Motor neuron (in vitro differentiated cells): ENCODE measurements at regions not wholly inside any gene's neighbourhood (a gene's known extent, or its start where the extent isn't known, plus 50 kb on each side); places are given as distances from the start of the nearest gene placed in this dataset.

Experiments used
- ATAC-seq, 8 experiments: fragments of 200-7000 bp; cut with Tn5 transposase; replicated peaks in 6 of 8; 2 replicates each; pipeline ENCODE4 v1.8.0; 2021; ENCODE audit warnings: mild to moderate bottlenecking in 8 of 8, moderate library complexity in 8 of 8
- H3K27ac ChIP-seq, 2 donors: fragments of 250-450 bp; sonication (Bioruptor Pico); 2 replicates each; pipeline ENCODE4 v1.9.0; 2021; ENCODE audit warnings: antibody characterized with exemption in 2 of 2, mild to moderate bottlenecking in 2 of 2, moderate library complexity in 1 of 2
- H3K4me1 ChIP-seq, 2 donors: fragments of 250-450 bp; sonication (Bioruptor Pico); replicated peaks in 1 of 2; 2 replicates each; pipeline ENCODE4 v1.6.1; 2021; ENCODE audit warnings: antibody characterized with exemption in 2 of 2, mild to moderate bottlenecking in 2 of 2, moderate library complexity in 1 of 2
- H3K4me3 ChIP-seq, 5 donors: fragments of 250-450 bp; sonication (Bioruptor Pico); 2 replicates each; pipeline ENCODE4 v1.9.0; 2021; ENCODE audit warnings: antibody characterized with exemption in 5 of 5, mild to moderate bottlenecking in 5 of 5, moderate library complexity in 4 of 5
- WGBS, 10 experiments: fragments of 450-650 bp; shearing (Covaris generic); methylation state at CpG; one replicate each; pipeline ENCODE4 v1.0.0; 2022; 5-methylcytosine and 5-hydroxymethylcytosine counted together
- in situ Hi-C, 9 experiments: fragments of 400-800 bp; cut with MboI; loops; one replicate each; pipeline ENCODE4 v1.15.0; 2021; ENCODE audit warnings: low sequenced_read_pairs in 9 of 9, low pct_unique_long_range_greater_than_20kb in 2 of 9; ENCODE audit not compliant: unreplicated experiment in 9 of 9

DNA sequence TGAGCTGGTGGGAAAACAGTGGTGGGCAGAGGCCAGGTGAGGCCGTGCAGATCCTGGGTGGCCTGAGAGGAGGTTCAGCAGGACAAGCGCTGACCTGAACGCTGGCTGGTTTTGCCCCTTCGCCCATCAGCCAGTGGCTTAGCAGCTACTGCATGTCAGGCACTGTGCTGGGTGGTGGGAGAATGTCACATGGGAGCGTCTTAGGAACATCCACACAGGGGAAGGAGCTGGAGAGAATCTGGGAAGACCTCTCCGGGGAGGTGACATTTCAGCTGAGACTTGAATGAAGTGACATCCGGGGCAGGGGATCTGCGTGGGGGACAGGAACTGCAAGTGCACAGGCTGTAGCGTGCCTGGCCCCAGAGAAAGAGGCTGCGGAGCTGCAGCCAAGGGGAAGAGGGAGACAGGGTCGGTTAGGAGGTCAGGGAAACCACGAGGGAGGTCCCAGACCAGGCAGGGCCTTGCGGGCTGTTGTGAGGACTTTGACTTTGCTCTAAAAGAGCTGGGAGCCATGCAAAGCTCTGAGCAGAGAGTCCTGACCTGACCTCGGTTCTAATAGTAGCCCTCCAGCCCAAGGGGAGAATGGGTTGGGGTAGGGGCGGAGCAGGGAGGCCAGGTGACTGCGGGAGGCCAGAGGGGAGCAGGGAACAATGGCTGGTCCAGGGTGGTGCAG is 156.8 kb upstream of the PTPN1 start:
- no peak for ATAC-seq
- WGBS, 10 experiments: 6 to 83% (median 71%) methylated on average over 1 to 8 of the region's 16 CpGs; no CpG with 5 or more reads in 2 of the 10 experiments
- Histone ChIP-seq H3K4me1 (peaks cover 0 to 5% of the 10 kb centered on the region in 2 donors), H3K27ac (no peak overlapping the region), H3K4me3 (no peak overlapping the region)
- in situ Hi-C loops: loop anchor here in 1 of 9 experiments (25.0 kb wide), 1 partner anchor 141 kb away; no protein-coding TSS in a partner anchor

GRCh38 chr20:50354721-50355589 is 155.2 kb upstream of the PTPN1 start:
- ATAC-seq: peak in 1 of 8 experiments; percentile 23
- WGBS, 10 experiments: 61 to 100% (median 85%) methylated on average over 2 to 8 of the region's 13 CpGs

GRCh38 chr20:50355590-50356524 is 154.3 kb upstream of the PTPN1 start:
- ATAC-seq: no peak
- WGBS, 10 experiments: 63 to 100% (median 98%) methylated on average over 1 to 8 of the region's 12 CpGs; no CpG with 5 or more reads in 1 of the 10 experiments
- H3K4me1 ChIP-seq: peaks cover 0 to 5% of the 10 kb centered on the region in 2 donors
- H3K27ac ChIP-seq: no peak overlapping the region
- H3K4me3 ChIP-seq: no peak overlapping the region
- in situ Hi-C loops: loop anchor here in 1 of 9 experiments (25.0 kb wide), 1 partner anchor 144 kb away; no protein-coding TSS in a partner anchor

More at GRCh38 chr20:50354721-50355589, 155.2 kb upstream of the PTPN1 start:
- in situ Hi-C loops: loop anchor here in 1 of 9 experiments (25.0 kb wide), 1 partner anchor 143 kb away; no protein-coding TSS in a partner anchor
- H3K4me3 ChIP-seq: no peak overlapping the region
- peaks cover 0 to 5% of the 10 kb centered on the region in 2 donors for H3K4me1 ChIP-seq
- H3K27ac ChIP-seq: no peak overlapping the region

GRCh38 chr20:50356525-50356885 is 153.7 kb upstream of the PTPN1 start:
- Histone ChIP-seq H3K4me1 (peaks cover 0 to 5% of the 10 kb centered on the region in 2 donors), H3K4me3 (no peak overlapping the region), H3K27ac (no peak overlapping the region)
- in situ Hi-C loops: loop anchor here in 1 of 9 experiments (25.0 kb wide), 1 partner anchor 144 kb away; no protein-coding TSS in a partner anchor
- ATAC-seq: no peak
- 40 to 90% (median 73%) methylated on average over 1 to 7 of the region's 14 CpGs; no CpG with 5 or more reads in 5 of the 10 experiments for WGBS, 10 experiments

- peaks cover 0 to 5% of the 10 kb centered on the region in 2 donors for H3K4me1 ChIP-seq
- no peak overlapping the region for H3K4me3 ChIP-seq
- in situ Hi-C loops: loop anchor here in 1 of 9 experiments (25.0 kb wide), 1 partner anchor 145 kb away; no protein-coding TSS in a partner anchor
- 68 to 96% (median 79%) methylated on average over 2 to 9 of the region's 16 CpGs; no CpG with 5 or more reads in 2 of the 10 experiments for WGBS, 10 experiments
- no peak for ATAC-seq
- H3K27ac ChIP-seq: no peak overlapping the region
Observed at GRCh38 chr20:50356962-50357782, 153.0 kb upstream of the PTPN1 start.

DNA sequence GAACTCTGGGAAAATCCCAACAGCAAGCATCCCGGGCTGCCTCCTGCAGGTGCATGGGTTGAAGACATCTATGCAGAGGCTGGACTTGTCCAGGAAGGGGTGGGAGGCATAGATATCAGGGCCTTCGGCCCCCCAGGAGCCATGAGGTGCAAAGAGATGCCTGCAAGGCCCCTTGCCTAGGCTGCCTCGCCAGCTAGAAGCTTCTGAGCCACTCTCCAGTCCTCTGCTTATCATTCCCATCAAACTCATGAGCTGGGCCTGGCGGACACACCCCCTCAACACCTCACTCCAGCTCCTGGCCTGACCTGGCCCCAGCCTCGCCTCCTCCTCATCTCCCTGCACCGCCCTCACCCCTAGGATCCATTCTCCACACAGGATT is 152.4 kb upstream of the PTPN1 start:
- WGBS, 10 experiments: 20 to 100% (median 76%) methylated on average over 1 to 4 of the region's 6 CpGs; no CpG with 5 or more reads in 4 of the 10 experiments
- ATAC-seq: no peak
- H3K4me1 ChIP-seq: peaks cover 0 to 5% of the 10 kb centered on the region in 2 donors
- no peak overlapping the region for H3K4me3 ChIP-seq
- no peak overlapping the region for H3K27ac ChIP-seq
- in situ Hi-C loops: loop anchor here in 1 of 9 experiments (25.0 kb wide), 1 partner anchor 145 kb away; no protein-coding TSS in a partner anchor

- no peak overlapping the region for H3K4me3 ChIP-seq
- WGBS, 10 experiments: 0 to 94% (median 80%) methylated on average over 1 to 5 of the region's 5 CpGs; no CpG with 5 or more reads in 3 of the 10 experiments
- peaks cover 0 to 5% of the 10 kb centered on the region in 2 donors for H3K4me1 ChIP-seq
- no peak overlapping the region for H3K27ac ChIP-seq
- no peak for ATAC-seq
- in situ Hi-C loops: loop anchor here in 1 of 9 experiments (25.0 kb wide), 1 partner anchor 146 kb away; no protein-coding TSS in a partner anchor
Observed at GRCh38 chr20:50358166-50358565, 152.0 kb upstream of the PTPN1 start.

- Histone ChIP-seq H3K4me1 (no peaks in the 10 kb centered on the region), H3K27ac (no peak overlapping the region), H3K4me3 (no peak overlapping the region)
- ATAC-seq: peak in 3 of 8 experiments; percentile 9 to 22 (median 19)
- in situ Hi-C loops: loop anchor here in 1 of 9 experiments (25.0 kb wide), 1 partner anchor 147 kb away; no protein-coding TSS in a partner anchor
- 93 to 100% (median 100%) methylated on average over 1 to 8 of the region's 13 CpGs; no CpG with 5 or more reads in 7 of the 10 experiments for WGBS, 10 experiments
Observed at GRCh38 chr20:50358971-50359370, 151.2 kb upstream of the PTPN1 start.

GRCh38 chr20:50359607-50360217 is 150.5 kb upstream of the PTPN1 start:
- in situ Hi-C loops: loop anchor here in 1 of 9 experiments (25.0 kb wide), 1 partner anchor 147 kb away; no protein-coding TSS in a partner anchor
- H3K27ac ChIP-seq: no peak overlapping the region
- no peak overlapping the region for H3K4me3 ChIP-seq
- no peaks in the 10 kb centered on the region for H3K4me1 ChIP-seq
- no peak for ATAC-seq
- 10 to 100% (median 72%) methylated on average over 1 to 7 of the region's 8 CpGs; no CpG with 5 or more reads in 4 of the 10 experiments for WGBS, 10 experiments

DNA sequence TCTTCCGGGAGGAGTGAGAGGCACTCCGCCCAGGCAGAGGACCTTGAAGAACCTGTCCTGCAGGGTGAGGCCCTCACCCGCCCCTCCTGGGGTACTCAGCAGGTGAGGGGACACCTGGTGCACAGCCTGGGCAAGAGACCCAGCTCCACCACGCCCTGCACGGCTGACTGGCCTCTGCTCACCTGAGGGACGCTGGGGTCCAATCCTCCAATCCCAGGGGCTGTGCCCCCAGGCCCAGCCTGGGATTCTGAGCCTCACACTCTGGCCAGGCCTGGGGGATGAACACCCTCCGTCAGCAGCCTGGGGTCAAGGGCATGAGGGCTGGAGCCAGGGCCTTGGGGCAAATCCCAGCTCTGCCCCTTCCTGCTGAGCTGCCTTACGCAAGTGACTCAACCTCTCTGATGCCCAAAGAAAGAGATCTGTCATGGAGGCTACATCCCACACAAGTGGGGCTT is 149.9 kb upstream of the PTPN1 start:
- in situ Hi-C loops: loop anchor here in 1 of 9 experiments (25.0 kb wide), 1 partner anchor 148 kb away; no protein-coding TSS in a partner anchor
- ATAC-seq: no peak
- WGBS, 10 experiments: 80% methylated on average over 1 to 3 of the region's 8 CpGs; no CpG with 5 or more reads in 8 of the 10 experiments
- Histone ChIP-seq H3K4me1 (no peaks in the 10 kb centered on the region), H3K27ac (no peak overlapping the region), H3K4me3 (no peak overlapping the region)

- H3K4me3 ChIP-seq: no peak overlapping the region
- in situ Hi-C loops: loop anchor here in 1 of 9 experiments (25.0 kb wide), 1 partner anchor 149 kb away; no protein-coding TSS in a partner anchor
- ATAC-seq: no peak
- H3K4me1 ChIP-seq: no peaks in the 10 kb centered on the region
- H3K27ac ChIP-seq: no peak overlapping the region
- WGBS, 10 experiments: 41 to 88% (median 79%) methylated on average over 2 to 5 of the region's 8 CpGs; no CpG with 5 or more reads in 4 of the 10 experiments
Observed at GRCh38 chr20:50360921-50361320, 149.3 kb upstream of the PTPN1 start.
